ENCODE measurements at regions not wholly inside any gene's neighbourhood (a gene's known extent, or its start where the extent isn't known, plus 50 kb on each side); places are given as distances from the start of the nearest gene placed in this dataset.

GRCh38 chr14:71487941-71488340 is 444.3 kb upstream of the RGS6 start:
- TF ChIP-seq CTCF (IDR thresholded peaks at IDR 0.05; ENCODE audit: poor library complexity, severe bottlenecking): no peak
- TF ChIP-seq REST (IDR thresholded peaks at IDR 0.05; ENCODE audit: borderline replicate concordance): no peak
- no peak for TF ChIP-seq EZH2 (IDR thresholded peaks at IDR 0.05; ENCODE audit: borderline replicate concordance, insufficient read depth, low read length, poor library complexity, severe bottlenecking)
- TF ChIP-seq POLR2AphosphoS5 (IDR thresholded peaks at IDR 0.05): no peak
- no peak for TF ChIP-seq SMC3 (conservative IDR thresholded peaks at IDR 0.05; ENCODE audit: poor library complexity)
- no peak for TF ChIP-seq TAF1 (IDR thresholded peaks at IDR 0.05; ENCODE audit: low read depth)
